NCI-H1694 (cell line): ENCODE measurements at regions not wholly inside any gene's neighbourhood (a gene's known extent, or its start where the extent isn't known, plus 50 kb on each side); places are given as distances from the start of the nearest gene placed in this dataset.

ENCODE experiments used
- DNase-seq: peaks from one replicate; lab custom pipeline; 2025; lab: John Stamatoyannopoulos, UW

DNA sequence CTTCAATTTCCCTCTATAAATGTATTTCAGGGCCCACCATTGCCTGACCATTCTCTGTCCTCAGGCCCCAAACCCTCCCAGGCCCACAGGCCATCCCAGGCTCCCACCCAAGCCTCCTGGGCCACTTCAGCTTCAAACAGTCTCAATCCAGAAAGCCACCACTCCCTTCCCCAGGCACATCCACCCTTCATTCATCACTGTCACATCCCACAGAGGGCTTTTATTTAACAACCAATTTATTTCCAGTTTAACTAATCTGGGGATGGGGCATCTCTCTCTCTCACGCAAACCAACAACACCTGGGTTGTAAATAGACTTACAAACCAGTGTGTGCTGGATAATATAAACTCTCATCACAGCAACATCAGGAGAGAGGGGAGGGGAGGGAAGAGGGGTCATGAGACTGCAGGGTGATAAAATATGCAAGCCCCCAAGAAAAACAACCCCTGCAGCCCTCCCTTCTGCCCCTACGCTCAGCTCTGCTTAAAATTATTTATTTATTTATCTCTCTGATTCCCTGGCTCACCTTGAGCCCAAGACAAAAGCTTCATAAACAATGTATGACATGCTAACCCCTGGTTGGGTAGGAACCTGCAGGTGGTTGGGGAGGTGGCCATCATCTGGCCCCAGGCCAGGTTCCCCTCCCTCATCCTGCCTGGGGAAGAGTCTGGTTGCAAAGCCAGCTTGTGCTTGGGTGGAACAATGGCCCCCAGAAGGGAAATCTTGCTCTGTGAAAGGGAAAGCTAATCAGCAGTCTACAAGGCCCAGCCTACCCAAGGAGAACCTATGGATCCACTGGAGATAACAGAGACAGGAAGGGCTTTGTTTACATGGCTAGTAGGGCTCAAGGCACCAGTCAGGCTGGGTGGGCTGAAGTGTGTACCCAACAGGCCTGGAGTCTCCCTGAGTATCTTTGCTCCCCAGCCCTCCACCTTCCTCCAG is 359.2 kb downstream of the BUD13 start:
- no peak for DNase-seq

DNA sequence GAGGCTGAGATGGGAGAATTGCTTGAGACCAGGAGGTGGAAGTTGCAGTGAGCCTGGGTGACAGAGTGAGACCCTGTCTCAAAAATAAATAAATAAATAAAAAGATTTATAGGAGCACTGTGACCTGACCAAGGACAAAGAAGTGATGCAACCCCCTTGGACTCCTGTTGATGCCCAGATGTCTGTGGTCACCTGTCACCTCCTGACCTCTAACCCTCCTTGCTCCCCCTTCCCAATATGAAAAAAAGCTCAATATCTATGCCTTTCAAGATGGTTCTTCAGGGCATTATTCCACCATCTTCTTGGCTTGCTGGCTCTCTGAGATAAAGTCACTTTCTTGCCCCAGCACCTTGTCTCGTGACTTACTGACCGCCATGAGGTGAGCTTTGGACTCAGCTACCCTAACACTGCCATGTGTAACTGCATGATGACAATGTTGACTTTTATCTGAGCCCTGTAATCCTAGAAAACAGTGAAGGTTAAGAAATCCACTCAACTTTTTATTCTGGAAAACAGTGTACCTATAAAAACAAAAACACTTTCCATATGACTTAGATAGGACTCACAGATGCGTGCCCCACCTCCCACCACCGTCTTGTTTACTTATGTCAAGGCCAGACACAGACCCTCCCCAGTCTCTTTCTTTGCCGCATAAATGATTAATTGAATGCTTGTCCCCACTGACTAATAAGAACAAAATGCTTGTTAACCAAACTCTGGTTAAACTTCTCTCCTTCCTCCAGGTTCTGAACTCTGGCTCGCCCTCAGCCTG is 360.5 kb downstream of the BUD13 start:
- no peak for DNase-seq

- no peak for DNase-seq
Observed at GRCh38 chr11:116409238-116409637, 363.5 kb downstream of the BUD13 start.

- no peak for DNase-seq
Observed at GRCh38 chr11:116406042-116406441, 366.7 kb downstream of the BUD13 start.

DNA sequence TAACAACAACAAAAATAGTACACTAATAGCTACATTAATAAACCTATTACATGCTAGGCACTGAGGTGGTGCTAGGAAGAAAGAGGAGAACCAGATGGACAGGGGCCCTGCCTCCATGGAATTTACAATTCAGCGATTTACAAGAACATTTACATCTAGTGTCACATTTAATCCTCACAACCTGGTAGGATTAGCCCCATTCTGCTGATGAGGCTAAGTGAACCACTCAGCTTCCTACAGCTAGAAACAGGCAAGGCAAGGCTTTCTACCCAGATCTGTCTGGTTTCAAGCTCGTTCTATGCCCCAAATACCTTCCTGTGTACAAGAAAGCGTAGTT is 368.4 kb downstream of the BUD13 start:
- DNase-seq = no peak

- no peak for DNase-seq
Observed at GRCh38 chr11:116403794-116404461, 368.9 kb downstream of the BUD13 start.

GRCh38 chr11:116400081-116400480 is 372.7 kb downstream of the BUD13 start:
- no peak for DNase-seq

DNA sequence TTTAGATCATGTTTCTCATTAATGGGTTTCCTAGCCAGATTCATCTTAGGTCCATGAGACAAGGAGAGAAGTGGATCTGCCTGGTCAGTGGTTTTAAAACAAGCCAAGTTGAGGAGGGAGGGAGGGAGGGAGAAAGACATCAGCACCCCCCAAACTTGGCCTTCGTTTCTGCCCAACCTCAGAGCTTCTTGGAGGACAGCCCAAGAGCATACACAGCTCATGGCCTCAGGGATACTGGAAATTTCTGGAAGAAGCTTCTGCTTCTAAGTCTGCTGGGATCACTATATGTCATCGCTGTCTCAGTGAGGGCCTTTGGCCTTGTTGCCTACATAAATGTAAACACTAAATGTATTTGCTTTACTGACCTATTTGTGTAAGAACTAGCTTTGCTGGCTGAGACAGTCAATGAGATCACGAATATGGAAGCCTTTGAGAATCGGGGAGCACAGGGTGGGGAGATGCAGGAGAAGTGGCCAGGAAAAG is 375.1 kb downstream of the BUD13 start:
- DNase-seq = no peak

- DNase-seq = no peak
Observed at GRCh38 chr11:116396331-116396730, 376.5 kb downstream of the BUD13 start.

GRCh38 chr11:116394022-116394421 is 378.8 kb downstream of the BUD13 start:
- no peak for DNase-seq

- no peak for DNase-seq
Observed at GRCh38 chr11:116390963-116391362, 381.8 kb downstream of the BUD13 start.

- no peak for DNase-seq
Observed at GRCh38 chr11:116388146-116388545, 384.6 kb downstream of the BUD13 start.

- DNase-seq = no peak
Observed at GRCh38 chr11:116387641-116388040, 385.1 kb downstream of the BUD13 start.

DNA sequence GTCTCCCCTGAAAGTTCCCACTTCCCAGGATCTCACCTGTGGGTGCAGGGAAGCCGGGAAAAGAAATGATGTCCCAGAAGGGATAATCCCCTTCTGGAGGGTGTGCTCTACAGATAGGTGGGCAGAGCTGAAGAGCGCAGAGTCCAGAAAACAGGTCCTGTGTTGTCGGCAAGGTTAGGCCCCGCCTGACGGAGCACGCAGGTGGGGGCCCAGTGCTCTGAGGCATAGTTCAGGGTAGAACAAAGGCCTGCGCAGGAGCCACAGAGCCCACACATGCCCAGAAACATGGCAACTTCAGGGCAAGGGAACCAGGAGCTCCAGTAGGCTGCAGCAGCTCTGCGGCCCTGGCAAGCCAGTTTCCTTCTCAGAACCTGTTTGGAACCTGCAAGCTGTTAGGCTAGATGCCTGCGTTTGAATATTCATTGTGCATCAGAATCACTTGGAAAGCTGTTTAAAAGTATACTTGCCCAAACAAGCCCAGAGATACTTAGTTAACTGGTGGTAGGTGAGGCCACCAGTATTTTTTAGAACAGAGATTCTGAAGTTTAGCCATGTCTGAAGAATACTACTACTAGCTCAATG is 386.6 kb downstream of the BUD13 start:
- DNase-seq = no peak

GRCh38 chr11:116384876-116385275 is 387.9 kb downstream of the BUD13 start:
- DNase-seq = no peak

- no peak for DNase-seq
Observed at GRCh38 chr11:116384407-116384806, 388.4 kb downstream of the BUD13 start.

DNA sequence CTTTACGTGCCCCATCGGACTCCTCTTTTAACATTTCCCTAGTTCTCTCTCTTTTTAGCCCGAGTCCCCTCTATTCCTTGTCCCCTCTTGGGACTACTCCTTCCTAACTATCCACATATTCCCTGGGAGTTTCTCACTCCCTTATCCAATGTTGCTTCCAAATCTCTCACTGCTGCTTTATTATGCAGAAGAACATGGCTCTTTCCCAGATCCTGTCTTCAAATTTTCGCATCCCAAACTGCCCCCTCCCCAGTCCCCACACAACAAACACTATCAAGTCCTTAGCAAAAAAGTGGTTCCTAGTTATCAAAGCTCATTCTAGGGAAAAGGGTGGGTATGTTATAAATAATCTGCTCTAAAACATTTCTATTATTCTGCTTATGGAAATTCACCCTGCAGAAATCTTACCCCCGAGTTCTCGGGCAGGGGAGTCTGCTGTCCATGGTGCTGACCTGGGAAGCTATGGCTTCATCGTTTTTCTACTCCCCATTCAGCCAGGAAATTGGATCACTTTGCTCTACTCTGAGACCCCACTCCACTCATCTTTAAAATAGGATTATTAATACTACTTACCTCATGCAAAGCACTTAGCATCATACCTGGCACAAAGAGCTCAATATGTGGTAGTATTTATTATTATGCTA is 393.5 kb downstream of the BUD13 start:
- no peak for DNase-seq

DNA sequence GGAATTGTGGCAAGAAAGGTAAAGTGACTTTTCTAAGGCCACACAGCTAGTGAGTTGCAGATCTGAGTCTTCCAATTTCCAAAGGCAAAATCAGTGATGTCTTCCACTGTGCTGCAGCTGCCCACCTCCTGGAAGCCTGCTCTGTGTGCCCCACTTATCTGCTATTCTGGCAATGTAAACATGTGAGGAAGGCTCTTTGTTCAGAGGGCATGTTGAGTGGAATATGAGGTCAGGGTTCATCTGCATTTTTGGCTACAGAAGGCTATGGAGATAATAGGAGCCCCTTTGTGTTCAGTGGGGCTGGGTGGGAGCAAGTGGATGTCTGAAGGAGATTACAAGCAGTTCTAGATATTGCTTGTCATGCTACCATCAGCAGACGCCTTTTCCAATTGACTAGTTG is 396.2 kb downstream of the BUD13 start:
- no peak for DNase-seq

- DNase-seq = no peak
Observed at GRCh38 chr11:116376054-116376453, 396.7 kb downstream of the BUD13 start.

DNA sequence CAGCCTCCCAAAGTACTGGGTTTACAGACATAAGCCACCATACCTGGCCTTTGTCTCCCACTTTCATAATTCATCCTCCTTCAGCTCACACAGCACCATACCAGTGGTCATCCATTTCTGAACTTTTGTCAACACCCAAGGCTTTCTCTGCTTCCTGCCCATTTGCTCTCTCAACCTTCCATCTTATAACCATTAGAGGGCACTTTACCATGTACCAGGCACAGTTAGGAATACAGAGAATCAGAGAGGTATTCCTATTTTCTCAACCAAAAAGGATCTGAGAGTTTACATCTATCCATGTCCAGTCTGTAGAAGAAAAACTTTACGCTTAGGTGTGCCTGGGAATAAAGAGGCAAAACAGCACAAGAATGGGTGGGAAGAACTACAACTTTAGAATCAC is 397.6 kb downstream of the BUD13 start:
- DNase-seq = no peak

DNA sequence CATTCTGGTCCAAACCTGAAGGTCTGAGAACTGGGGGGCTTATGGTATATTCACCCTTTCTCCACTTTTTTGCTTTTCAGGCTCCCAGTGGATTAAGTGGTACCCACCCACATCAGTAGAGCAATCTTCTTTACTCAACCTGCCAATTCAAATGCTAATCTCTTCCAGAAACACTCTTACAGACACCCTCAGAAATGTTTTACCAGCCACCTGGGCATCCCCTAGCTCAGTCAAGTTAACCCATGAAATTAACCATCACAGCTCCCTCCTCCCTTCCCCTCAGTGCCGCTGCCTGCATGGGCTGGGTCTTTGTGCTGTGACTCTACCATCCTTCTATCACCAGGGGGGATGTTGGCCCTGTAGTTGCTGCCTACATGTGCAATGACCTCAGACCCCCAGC is 398.7 kb downstream of the BUD13 start:
- DNase-seq = no peak
